Activated naive CD4-positive, alpha-beta T cell treated with anti-CD3 and anti-CD28 coated beads for 36 hours (primary cell): ENCODE measurements at regions not wholly inside any gene's neighbourhood (a gene's known extent, or its start where the extent isn't known, plus 50 kb on each side); places are given as distances from the start of the nearest gene placed in this dataset.

ENCODE experiments used
- CTCF ChIA-PET: fragments of 350-600 bp; sonication (Branson Sonifier 250); formaldehyde crosslinking; loops from one replicate; lab custom pipeline; 2021; ENCODE audit warnings: antibody characterized with exemption; lab: Charles Lee
- DNase-seq: peaks from one replicate; pipeline ENCODE4 v3.0.0-alpha.2; 2020
- H3K27ac Mint-ChIP-seq: one replicate; pipeline ENCODE4 v1.8.0; 2021; ENCODE audit warnings: mild to moderate bottlenecking, mixed read lengths
- H3K27me3 Mint-ChIP-seq: one replicate; pipeline ENCODE4 v1.8.0; 2021; ENCODE audit warnings: low read depth, mixed read lengths
- H3K36me3 Mint-ChIP-seq: one replicate; pipeline ENCODE4 v1.8.0; 2021; ENCODE audit warnings: low read depth, mixed read lengths
- H3K4me1 Mint-ChIP-seq: one replicate; pipeline ENCODE4 v1.8.0; 2021; ENCODE audit warnings: low read depth, mixed read lengths
- H3K4me3 Mint-ChIP-seq: one replicate; pipeline ENCODE4 v1.8.0; 2021; ENCODE audit warnings: mild to moderate bottlenecking, moderate library complexity, mixed read lengths
- H3K9me3 Mint-ChIP-seq: one replicate; pipeline ENCODE4 v1.8.0; 2021; ENCODE audit warnings: mixed read lengths
- intact Hi-C: fragments of 100-400 bp; cut with micrococcal nuclease; formaldehyde crosslinking; loops from one replicate; pipeline ENCODE4 v1.15.1; 2023

DNA sequence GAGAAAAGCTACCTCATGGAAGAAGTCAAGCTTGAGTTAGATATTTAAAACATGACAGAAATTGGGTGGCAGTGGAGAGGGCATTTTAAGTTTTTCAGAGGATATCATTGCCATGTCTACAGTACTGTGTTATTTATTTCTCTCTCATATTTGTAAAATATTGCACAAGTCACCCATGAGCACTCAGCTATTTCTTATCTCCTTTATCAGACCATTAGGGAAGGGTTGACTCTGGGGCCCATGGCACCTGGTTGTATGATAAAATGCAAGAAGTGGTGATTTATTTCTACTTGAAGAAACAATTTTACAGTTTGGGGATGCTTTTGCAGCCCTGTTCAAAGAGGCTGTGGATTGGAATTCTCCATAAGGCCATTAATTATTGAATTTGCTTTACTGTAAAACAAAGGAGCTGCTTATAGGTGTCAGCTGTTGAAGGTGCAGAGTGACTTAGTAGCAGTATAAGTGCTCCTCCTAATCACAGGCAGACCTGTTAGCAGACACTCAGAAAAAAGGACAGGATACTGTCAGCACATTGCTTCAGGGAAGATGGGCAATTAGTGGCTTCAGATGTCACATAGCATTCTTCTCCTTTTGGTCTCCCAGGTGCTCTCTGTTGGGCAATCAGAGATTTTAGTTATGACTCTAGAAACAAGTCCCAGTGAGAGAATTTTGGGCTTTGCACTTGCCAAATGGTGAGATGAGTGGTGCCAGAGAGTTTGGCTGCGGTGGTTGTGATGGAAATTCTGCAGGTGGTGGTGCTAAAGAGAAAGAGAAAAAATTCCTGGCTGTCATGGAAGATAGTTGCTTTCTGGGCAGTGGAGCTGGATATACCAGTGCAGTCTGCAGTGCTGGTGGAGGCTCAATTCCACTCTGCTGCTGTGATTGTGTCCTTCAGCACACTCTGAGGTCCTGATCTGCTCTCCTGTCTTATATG is 129.7 kb upstream of the ROPN1 start:
- intact Hi-C loops: no loop called here
- H3K9me3 Mint-ChIP-seq: no peaks in the 10 kb centered on the region
- no peaks in the 10 kb centered on the region for H3K36me3 Mint-ChIP-seq
- DNase-seq: no peak
- H3K27ac Mint-ChIP-seq: no peak overlapping the region
- H3K4me3 Mint-ChIP-seq: no peak overlapping the region
- H3K4me1 Mint-ChIP-seq: no peaks in the 10 kb centered on the region
- CTCF ChIA-PET: no interaction called here
- H3K27me3 Mint-ChIP-seq: peaks cover 17% of the 10 kb centered on the region

DNA sequence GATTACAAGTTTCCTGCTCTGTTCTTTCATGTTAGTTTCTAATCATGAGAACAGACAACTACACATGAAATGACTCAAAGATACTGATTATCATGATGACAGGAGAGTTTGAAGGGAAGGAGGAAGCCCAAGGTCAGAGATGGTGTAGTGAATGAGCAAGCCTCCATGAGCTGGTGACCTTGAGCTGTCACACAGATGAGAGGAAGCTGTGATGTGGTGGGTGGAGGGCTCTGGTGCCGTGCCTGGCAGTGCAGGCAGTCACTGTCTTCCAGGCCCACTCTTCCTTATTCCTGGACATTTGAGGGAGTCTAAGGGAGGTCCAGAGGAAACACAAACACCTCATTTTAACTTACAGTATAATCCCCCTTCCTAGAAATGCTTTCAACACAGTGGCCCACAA is 133.4 kb upstream of the ROPN1 start:
- DNase-seq: no peak
- Mint-ChIP-seq H3K4me3 (no peak overlapping the region), H3K27me3 (peaks cover 7% of the 10 kb centered on the region), H3K36me3 (no peaks in the 10 kb centered on the region), H3K4me1 (no peaks in the 10 kb centered on the region), H3K9me3 (no peaks in the 10 kb centered on the region), H3K27ac (no peak overlapping the region)
- intact Hi-C loops: no loop called here
- CTCF ChIA-PET: no interaction called here

DNA sequence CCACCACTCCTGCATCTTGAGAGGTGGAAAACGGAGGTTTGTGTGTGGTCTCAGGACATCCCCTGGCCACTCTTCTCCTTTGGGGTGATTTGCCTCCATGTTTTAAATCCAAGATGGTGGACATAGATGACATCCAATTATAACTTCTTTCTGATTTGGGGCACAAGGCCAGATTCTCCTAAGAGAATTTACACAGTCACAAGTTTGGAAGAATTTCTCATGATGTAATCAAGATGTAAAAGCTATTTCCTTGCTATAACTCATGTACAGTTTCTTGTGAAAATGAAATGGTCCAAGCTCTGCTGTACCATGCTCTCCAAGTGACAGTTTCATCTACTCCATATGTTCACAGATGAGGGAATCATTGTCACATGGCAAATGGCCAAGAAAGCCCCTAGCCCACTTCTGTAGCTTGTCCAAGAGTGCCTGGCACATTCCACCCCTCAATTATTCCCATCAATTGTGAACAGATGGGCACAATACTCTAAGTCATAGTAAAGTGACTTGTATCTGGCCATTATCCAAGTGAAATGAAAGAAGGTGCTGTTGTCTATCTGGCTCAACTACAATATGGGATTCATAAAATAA is 134.6 kb upstream of the ROPN1 start:
- H3K36me3 Mint-ChIP-seq: no peaks in the 10 kb centered on the region
- no peak for DNase-seq
- H3K9me3 Mint-ChIP-seq: no peaks in the 10 kb centered on the region
- intact Hi-C loops: no loop called here
- H3K27ac Mint-ChIP-seq: no peak overlapping the region
- H3K27me3 Mint-ChIP-seq: peaks cover 7% of the 10 kb centered on the region
- CTCF ChIA-PET: no interaction called here
- no peaks in the 10 kb centered on the region for H3K4me1 Mint-ChIP-seq
- no peak overlapping the region for H3K4me3 Mint-ChIP-seq

DNA sequence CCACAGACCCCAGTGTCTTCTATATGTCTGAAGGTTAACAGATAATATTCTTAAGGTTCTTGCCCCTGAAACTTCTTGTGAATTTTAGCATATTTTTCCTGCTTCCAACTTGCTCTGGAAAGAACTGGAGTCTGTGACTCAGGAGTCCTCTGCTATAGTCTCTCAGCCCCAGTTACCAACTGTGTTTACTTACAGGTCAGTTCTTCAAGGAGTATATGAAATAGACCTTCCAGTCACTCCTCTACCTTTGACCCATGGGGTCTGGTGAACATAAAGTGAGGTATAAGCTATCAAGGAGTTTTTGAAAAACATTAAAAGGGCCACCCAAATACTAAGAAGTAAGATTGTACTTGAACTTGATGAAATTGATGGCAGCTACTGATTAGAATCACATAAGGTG is 139.2 kb upstream of the ROPN1 start:
- no peak overlapping the region for H3K4me3 Mint-ChIP-seq
- intact Hi-C loops: no loop called here

DNA sequence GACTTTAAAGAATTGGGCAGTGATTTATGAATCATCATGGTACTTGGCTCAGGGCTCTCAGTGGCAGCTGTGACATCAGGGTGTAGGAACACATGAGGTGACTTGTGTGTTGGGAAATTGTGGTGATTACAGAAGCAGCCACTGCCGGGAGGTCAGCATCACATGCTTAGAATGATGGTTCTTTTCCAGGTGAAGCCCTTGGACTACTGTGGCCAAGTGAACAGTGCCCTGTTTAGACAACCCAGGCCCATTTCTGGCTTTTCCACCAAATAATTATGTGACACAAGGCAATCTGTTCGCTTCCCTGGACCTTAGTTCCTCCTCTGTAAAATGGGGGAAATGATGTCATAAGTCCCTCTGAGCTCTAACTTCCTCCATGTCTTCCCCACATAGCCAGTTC is 139.7 kb upstream of the ROPN1 start:
- no peak for DNase-seq
- CTCF ChIA-PET: no interaction called here

More for the DNA sequence above, 139.2 kb upstream of the ROPN1 start:
- no peak overlapping the region for H3K27ac Mint-ChIP-seq
- DNase-seq: no peak
- no peaks in the 10 kb centered on the region for H3K4me1 Mint-ChIP-seq
- H3K36me3 Mint-ChIP-seq: no peaks in the 10 kb centered on the region
- H3K27me3 Mint-ChIP-seq: peaks cover 9% of the 10 kb centered on the region
- H3K9me3 Mint-ChIP-seq: no peaks in the 10 kb centered on the region
- CTCF ChIA-PET: no interaction called here

DNA sequence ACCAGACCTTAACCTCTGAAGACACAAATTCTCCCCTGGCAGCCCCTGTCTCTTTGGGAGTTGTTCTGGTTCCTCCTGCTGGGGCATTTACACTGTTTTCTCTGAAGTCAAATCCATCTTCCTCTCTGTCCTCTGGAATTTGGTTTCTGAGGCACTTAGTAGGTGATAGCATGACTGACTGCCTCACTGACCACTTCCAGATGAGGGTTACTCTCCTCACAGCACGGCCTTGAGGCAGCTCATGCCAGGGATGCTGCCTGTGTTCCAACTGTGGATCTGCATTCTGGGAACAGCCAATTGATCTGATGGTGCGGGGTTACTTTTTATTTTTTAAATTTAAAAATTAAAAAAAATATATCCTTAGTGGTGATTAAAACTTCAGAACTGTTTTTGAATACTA is 140.9 kb upstream of the ROPN1 start:
- intact Hi-C loops: no loop called here
- DNase-seq: no peak
- Mint-ChIP-seq H3K4me3 (no peak overlapping the region), H3K27me3 (peaks cover 13% of the 10 kb centered on the region), H3K27ac (no peak overlapping the region), H3K4me1 (no peaks in the 10 kb centered on the region), H3K9me3 (no peaks in the 10 kb centered on the region), H3K36me3 (no peaks in the 10 kb centered on the region)
- CTCF ChIA-PET: no interaction called here

More for the DNA sequence above, 139.7 kb upstream of the ROPN1 start:
- no peak overlapping the region for H3K4me3 Mint-ChIP-seq
- H3K27ac Mint-ChIP-seq: no peak overlapping the region
- no peaks in the 10 kb centered on the region for H3K9me3 Mint-ChIP-seq
- no peaks in the 10 kb centered on the region for H3K4me1 Mint-ChIP-seq
- H3K27me3 Mint-ChIP-seq: peaks cover 9% of the 10 kb centered on the region
- intact Hi-C loops: no loop called here
- no peaks in the 10 kb centered on the region for H3K36me3 Mint-ChIP-seq

DNA sequence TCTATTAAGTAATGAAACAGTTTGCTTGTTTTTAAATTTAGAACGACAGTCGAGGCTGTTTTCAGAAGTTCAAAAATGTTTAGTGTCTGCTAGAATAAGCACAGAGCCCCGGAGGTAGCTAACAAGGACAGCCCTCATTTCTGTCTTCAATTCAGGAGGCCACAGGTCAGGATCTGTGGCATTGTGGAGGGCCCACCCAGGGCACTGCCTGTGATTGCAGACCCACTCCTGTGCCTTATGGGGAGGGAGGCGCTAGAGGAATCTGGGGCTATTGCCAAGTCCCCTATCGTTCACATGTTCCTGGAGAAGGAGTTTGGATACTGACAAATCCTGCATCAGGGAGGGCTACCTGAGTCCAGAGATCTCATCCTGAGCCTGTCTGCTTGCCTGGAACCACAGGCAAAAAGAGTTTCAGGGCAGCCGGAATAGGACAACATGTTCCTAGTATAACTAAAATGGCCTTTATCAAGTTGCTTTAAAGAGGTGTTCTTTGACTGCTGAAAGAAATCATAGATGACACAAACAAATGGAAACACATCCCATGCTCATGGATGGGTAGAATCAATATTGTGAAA is 141.5 kb upstream of the ROPN1 start:
- Mint-ChIP-seq H3K4me3 (no peak overlapping the region), H3K9me3 (no peaks in the 10 kb centered on the region), H3K27ac (no peak overlapping the region), H3K36me3 (no peaks in the 10 kb centered on the region), H3K27me3 (peaks cover 16% of the 10 kb centered on the region), H3K4me1 (no peaks in the 10 kb centered on the region)
- CTCF ChIA-PET: no interaction called here
- intact Hi-C loops: no loop called here
- DNase-seq: no peak

DNA sequence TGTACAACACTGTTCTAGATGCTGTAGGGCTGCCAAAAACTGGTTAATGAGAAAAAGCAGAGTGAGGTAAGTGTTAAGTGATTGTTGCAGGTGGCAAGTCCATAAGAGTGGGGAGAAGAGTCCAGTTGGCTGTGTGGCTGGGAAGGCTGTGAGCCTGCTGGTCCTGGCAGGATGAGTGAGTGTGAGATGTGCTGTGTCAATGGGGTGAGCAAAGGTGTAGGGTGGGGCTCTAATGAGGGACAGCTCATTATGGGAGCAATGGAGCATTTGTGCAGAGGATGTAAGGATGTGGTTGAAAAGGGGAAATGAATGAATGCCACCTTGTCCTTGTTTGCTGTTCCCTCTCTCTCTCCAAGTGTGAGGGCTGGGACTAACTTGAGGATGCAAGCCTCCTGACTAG is 145.3 kb upstream of the ROPN1 start:
- Mint-ChIP-seq H3K4me3 (no peak overlapping the region), H3K27me3 (peaks cover 9% of the 10 kb centered on the region), H3K36me3 (no peaks in the 10 kb centered on the region), H3K9me3 (no peaks in the 10 kb centered on the region), H3K4me1 (no peaks in the 10 kb centered on the region), H3K27ac (no peak overlapping the region)
- CTCF ChIA-PET: no interaction called here
- intact Hi-C loops: no loop called here
- DNase-seq: no peak

DNA sequence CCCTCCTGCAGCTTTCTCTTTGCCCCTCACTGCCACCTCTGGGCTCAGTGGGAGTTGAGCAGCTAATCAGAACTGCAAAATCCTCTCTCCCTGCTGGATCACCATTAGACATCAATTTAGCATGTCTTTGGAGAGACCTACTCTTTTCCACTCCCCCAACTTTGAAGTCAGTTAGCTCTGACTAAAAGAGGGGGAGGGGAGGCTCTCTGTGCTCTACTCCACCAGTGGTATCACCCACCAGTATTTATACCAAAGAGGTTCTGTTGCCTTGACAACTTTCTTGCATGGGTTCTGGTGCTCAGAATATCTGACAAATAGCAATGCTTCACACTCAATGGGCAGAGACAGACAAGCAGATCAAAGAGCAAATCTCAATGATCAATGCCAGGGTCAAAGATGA is 146.2 kb upstream of the ROPN1 start:
- CTCF ChIA-PET: interaction anchor here (0.6 kb wide), 1 partner anchor 566 kb away, joined by 3 read pairs; no protein-coding TSS in a partner anchor
- no peaks in the 10 kb centered on the region for H3K4me1 Mint-ChIP-seq
- no peak overlapping the region for H3K27ac Mint-ChIP-seq
- no peaks in the 10 kb centered on the region for H3K36me3 Mint-ChIP-seq
- no peaks in the 10 kb centered on the region for H3K9me3 Mint-ChIP-seq
- intact Hi-C loops: no loop called here
- DNase-seq: no peak
- peaks cover 9% of the 10 kb centered on the region for H3K27me3 Mint-ChIP-seq
- H3K4me3 Mint-ChIP-seq: no peak overlapping the region

DNA sequence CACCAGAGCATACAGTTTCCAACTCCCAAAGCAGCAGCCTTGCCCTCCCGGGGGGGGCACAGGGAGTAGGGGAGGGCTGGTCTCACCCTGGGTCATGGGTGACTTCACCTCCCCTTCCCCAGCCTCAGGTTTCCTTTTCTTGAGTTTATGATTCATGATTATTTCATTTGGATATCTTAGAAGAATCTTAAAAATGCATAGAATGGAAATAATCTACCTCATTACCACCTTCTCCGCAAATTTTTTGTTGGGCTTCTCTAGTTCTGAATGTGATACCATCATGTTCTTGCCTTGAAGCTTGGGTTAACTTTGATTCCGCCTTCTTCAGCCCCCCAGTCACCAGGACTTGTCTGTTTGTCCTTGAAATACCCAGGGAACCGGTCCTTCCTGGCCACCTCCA is 148.8 kb upstream of the ROPN1 start:
- H3K36me3 Mint-ChIP-seq: no peaks in the 10 kb centered on the region
- no peaks in the 10 kb centered on the region for H3K9me3 Mint-ChIP-seq
- H3K27ac Mint-ChIP-seq: no peak overlapping the region
- no peak overlapping the region for H3K4me3 Mint-ChIP-seq
- H3K4me1 Mint-ChIP-seq: no peaks in the 10 kb centered on the region
- peaks cover 14% of the 10 kb centered on the region for H3K27me3 Mint-ChIP-seq
- intact Hi-C loops: no loop called here
- CTCF ChIA-PET: no interaction called here
- DNase-seq: no peak

DNA sequence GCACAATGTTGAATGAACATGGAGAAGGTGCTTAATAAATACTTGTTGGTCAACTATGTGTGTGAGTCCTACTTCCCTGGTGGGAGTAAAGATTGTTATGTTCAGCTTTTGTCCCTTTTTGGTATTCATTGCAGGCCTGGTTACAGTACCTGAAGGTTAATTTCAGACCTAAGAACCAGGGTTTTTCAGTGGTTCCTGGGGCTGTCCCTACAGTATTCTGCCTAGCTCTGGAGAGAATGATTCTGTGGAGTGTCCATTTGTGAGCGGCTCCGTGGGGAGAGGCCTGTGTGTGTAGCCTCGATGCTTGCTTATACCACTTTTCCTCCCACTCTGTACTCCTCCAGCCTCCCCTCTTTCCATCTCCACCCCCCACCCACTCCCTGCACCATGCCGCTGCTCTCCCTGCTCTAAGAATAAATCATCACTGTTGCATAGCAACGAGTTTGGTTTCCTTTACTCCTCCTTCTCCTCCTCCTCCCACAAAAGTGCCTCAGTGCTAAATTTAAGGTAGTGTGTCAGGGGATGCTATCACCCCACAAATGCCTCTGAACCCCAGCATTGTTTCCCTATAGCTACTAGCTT is 150.6 kb upstream of the ROPN1 start:
- Mint-ChIP-seq H3K4me3 (no peak overlapping the region), H3K36me3 (no peaks in the 10 kb centered on the region), H3K27me3 (peaks cover 11% of the 10 kb centered on the region), H3K27ac (no peak overlapping the region), H3K9me3 (no peaks in the 10 kb centered on the region), H3K4me1 (no peaks in the 10 kb centered on the region)
- CTCF ChIA-PET: no interaction called here
- intact Hi-C loops: no loop called here
- DNase-seq: no peak

DNA sequence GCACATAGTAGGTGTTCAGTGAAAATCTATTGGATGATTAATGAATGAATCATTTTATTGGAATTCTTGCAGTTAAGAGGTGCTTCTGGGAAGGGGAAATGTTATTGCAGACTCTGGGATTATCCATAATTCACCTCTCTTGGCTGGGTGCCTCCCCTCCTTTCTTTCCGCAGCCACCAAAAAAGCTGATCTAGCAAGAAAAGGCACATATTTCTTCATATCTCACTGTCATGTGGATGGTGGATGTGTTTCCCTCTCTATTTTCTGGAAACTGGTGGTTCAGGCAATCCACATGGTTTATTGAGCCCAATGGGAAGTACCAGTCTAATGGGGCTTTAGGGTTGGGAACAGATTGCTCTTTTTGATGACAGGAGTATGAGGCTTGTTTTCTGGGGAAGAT is 151.1 kb upstream of the ROPN1 start:
- no peak overlapping the region for H3K4me3 Mint-ChIP-seq
- no peaks in the 10 kb centered on the region for H3K9me3 Mint-ChIP-seq
- no peak for DNase-seq
- H3K27me3 Mint-ChIP-seq: peaks cover 8% of the 10 kb centered on the region
- no peak overlapping the region for H3K27ac Mint-ChIP-seq
- H3K4me1 Mint-ChIP-seq: no peaks in the 10 kb centered on the region
- H3K36me3 Mint-ChIP-seq: no peaks in the 10 kb centered on the region
- intact Hi-C loops: no loop called here
- CTCF ChIA-PET: no interaction called here
